Jurkat, Clone E6-1 (cell line): ENCODE measurements at regions not wholly inside any gene's neighbourhood (a gene's known extent, or its start where the extent isn't known, plus 50 kb on each side); places are given as distances from the start of the nearest gene placed in this dataset.
"Not testable (repeated sequence)": the region's sequence is repeated elsewhere in the genome, so short reads cannot be mapped to it uniquely, and the experiment has no call there.

Source experiments
- DNase-seq: peaks from one replicate; pipeline ENCODE4 v3.0.0-alpha.2; 2011; ENCODE audit warnings: low read depth, low spot score
- H3K4me3 ChIP-seq: 2 replicates; pipeline ENCODE4 v1.5.1; 2011; ENCODE audit warnings: mild to moderate bottlenecking, low read length, control low read depth, moderate library complexity

DNA sequence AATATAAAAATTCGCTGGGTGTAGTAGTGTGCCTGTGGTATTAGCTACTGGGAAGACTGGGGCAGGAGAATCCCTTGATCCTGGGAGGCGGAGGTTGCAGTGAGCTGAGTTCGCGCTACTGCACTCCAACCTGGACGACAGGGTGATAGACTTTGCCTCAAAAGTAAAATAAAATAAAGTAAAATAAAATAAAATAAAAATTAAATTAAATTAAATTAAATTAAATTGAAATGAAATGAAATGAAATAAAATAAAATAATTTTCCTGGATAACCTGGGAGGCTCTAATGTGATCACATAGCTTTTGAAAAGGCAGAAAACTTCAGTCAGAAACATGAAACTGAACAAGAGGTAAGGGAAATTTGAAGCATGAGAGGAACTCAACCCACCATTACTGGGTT, 818.4 kb upstream of the ATXN7L3B start:
- no peak for DNase-seq

GRCh38 chr12:73726881-73727280, 810.8 kb upstream of the ATXN7L3B start:
- DNase-seq = no peak

More for the DNA sequence above, 818.4 kb upstream of the ATXN7L3B start:
- H3K4me3 ChIP-seq = no peak overlapping the region

DNA sequence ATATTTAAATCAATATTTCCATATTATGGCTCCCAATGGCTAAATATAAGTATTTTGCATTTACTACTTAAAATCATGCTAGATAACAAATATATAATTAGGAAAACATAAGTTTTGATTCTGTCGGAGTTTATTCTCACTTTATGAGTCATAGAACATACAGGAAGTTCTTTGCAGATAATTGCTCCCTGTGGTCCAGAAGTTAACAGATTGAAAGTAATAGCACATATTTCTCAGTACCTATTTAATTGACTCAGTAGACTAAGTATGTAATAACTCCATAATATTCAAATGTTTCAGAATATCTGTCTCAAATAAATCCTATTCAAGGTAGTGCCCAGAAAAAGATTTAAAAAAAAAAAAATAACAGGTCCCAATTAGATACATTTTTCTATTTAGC, 806.0 kb upstream of the ATXN7L3B start:
- DNase-seq = no peak
- H3K4me3 ChIP-seq = no peak overlapping the region

More at GRCh38 chr12:73726881-73727280, 810.8 kb upstream of the ATXN7L3B start:
- no peak overlapping the region for H3K4me3 ChIP-seq

GRCh38 chr12:73769337-73769736, 768.3 kb upstream of the ATXN7L3B start:
- H3K4me3 ChIP-seq = no peak overlapping the region
- DNase-seq = no peak

DNA sequence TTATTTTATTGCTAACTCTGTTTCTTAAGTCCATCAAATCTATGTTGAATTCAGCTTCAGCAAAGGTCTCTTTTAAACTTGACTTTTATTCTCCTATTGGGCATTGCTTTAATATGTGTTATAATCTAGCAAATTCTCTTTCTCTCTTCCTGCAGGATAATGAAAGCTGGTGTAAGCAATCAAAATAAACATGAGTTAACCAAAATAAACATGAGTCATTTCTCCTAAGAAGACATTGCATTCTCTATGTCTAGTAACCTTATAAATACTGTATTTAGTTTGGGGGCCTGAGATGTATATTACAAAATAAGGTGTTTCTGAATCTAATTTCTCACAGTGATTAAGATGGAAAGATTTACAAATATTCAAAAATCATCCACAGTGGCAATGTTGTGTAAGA, 739.1 kb upstream of the ATXN7L3B start:
- H3K4me3 ChIP-seq = no peak overlapping the region
- DNase-seq = no peak

DNA sequence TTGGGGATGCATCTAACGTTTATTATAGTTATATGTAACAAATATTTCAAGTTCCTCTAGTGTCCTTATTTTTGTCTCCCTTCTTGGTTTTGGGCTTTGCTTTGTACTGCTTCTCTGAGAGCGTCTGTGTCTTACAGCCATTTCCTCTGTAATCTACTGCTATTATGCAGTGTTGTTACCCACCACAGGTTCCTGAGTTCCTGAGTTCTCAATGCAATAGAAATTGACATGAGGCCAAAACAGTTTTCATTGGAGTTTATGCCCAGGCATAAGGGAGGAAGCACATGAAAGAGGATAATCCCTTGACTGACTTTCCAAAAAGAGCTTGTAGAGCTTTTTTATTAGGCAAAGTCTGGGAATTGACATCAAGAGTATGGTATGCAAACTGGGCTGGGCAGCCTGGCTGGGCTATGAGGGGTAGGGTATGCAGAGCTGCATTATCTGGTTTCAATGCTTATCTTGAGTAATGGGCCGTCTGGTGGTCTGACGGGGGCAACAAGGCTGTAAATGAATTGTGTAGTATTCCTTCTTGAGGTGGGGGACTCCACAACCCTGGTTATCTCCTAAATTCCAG, 722.5 kb upstream of the ATXN7L3B start:
- DNase-seq = no peak

DNA sequence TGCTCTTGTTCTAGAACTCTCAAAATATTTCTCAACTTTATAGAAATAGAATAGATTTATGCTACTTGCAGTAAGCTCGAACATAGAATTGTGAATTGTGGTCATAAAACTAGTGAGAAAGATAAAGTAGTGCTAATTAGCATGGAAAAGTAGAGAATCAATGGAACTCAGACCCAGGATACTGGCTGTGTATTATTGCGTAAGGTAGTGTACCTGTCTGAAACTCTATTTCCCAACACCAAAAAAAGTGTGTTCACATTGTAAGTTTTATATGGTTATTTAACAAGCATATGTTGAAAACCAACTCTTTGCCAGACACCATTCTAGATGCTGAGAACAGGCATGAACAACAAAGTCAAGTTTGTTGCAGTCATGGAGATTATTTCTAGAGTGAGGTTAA, 720.5 kb upstream of the ATXN7L3B start:
- H3K4me3 ChIP-seq = no peak overlapping the region
- no peak for DNase-seq

More for the DNA sequence above, 722.5 kb upstream of the ATXN7L3B start:
- no peak overlapping the region for H3K4me3 ChIP-seq

- no peak for DNase-seq
- no peak overlapping the region for H3K4me3 ChIP-seq
Observed at GRCh38 chr12:73833746-73834145, 703.9 kb upstream of the ATXN7L3B start.

- no peak overlapping the region for H3K4me3 ChIP-seq
- DNase-seq = no peak
Observed at GRCh38 chr12:73841963-73842362, 695.7 kb upstream of the ATXN7L3B start.

DNA sequence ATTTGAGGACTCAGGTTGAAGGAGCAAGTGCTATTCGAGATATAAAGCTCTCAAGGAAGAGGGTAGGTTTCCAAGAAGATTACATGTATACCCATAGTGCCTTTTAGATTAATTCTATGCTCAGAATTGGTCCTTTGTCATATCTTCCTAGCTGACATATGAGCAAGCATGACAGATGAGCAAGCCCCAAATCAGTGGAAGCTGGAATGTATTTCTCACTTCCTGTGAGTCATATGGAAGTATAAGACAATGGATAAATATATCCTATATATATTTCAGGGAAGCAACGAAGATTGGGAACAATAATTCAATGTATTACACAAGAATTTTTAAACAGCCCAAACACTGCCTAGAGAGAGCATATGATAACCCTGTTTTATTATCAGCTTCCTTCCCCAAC, 674.1 kb upstream of the ATXN7L3B start:
- no peak for DNase-seq
- no peak overlapping the region for H3K4me3 ChIP-seq

GRCh38 chr12:73867147-73867546, 670.5 kb upstream of the ATXN7L3B start:
- no peak overlapping the region for H3K4me3 ChIP-seq
- DNase-seq = no peak

DNA sequence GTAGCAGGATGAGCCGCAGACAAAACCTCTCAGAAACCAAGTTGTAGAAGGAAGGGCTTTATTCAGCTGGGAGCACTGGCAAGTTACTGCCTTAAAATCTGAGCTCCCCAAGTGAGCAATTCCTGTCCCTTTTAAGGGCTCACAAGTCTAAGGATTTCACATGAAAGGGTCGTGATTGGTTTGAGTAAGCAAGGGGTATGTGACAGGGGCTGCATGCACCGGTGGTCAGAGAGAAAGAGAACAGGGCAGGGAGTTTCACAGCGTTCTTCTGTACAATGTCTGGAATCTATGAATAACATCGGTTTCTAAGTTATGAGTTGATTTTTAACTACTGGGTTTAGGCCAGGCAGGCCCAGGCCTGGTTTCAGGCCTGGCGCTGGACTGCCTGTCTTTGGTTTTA, 660.3 kb upstream of the ATXN7L3B start:
- H3K4me3 ChIP-seq, DNase-seq: not testable (repeated sequence)

GRCh38 chr12:73892201-73892600, 645.4 kb upstream of the ATXN7L3B start:
- H3K4me3 ChIP-seq = no peak overlapping the region
- no peak for DNase-seq

DNA sequence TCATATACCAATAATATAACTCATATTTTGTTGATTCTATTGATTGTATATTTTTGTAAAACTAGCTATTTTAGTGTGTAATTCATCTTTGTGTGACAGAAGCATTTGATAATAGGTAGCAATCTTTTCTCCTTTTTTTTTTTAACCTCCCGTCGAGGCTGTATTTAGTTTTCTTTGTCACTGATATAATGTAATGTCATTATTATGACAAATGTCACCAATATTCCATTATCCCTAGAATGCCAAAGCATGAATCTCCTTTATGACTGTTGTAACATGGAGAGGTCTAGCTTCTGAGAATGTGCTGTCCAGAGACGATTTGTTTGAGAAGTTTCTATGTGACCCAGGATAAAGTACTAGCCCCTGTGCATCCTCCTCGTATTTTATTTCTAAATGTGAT, 639.0 kb upstream of the ATXN7L3B start:
- no peak for DNase-seq

GRCh38 chr12:73902260-73902659, 635.4 kb upstream of the ATXN7L3B start:
- no peak for DNase-seq
- no peak overlapping the region for H3K4me3 ChIP-seq

More for the DNA sequence above, 639.0 kb upstream of the ATXN7L3B start:
- no peak overlapping the region for H3K4me3 ChIP-seq

- H3K4me3 ChIP-seq = no peak overlapping the region
- DNase-seq = no peak
Observed at GRCh38 chr12:73906757-73907156, 630.9 kb upstream of the ATXN7L3B start.

GRCh38 chr12:73935817-73936216, 601.8 kb upstream of the ATXN7L3B start:
- no peak overlapping the region for H3K4me3 ChIP-seq
- DNase-seq = peak; percentile 0

DNA sequence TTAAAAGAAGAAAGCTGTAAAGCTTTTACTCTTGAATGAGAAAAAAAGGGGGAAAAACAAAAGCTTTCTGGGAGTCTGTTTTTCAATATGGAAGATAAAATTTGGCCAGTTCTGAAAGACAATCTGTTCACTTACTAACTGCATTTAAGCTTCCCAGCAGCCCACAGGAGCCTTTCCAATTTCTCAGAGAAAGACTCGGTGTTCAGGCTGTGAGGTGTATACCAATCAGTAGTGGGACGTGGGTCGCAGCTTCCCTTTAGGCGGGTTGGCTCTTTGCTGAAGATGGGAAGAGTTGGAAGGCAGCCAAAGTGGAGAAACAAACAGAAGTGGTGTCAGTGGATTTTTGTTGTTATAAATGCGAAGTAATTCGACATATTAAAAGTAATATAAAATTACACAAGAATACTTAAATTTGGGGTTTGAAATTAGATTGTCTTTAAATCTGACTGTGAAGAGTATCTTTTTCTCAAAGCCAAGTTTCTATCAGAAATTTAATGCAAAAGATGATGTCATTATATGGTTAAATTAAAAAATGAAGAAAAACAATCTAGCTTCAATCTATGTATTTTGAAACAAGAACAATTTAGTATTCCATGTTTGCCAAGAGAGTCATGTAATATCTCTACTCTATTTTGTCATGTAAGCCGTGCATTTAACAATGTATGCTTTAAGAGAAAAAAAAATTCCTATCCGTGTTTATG, 590.2 kb upstream of the ATXN7L3B start:
- H3K4me3 ChIP-seq = no peak overlapping the region

GRCh38 chr12:73950507-73950906, 587.1 kb upstream of the ATXN7L3B start:
- no peak for DNase-seq
- H3K4me3 ChIP-seq = no peak overlapping the region

More for the DNA sequence above, 590.2 kb upstream of the ATXN7L3B start:
- DNase-seq = no peak

GRCh38 chr12:73951956-73952703, 585.5 kb upstream of the ATXN7L3B start:
- H3K4me3 ChIP-seq = no peak overlapping the region
- no peak for DNase-seq
